Neutrophil (primary cell): ENCODE measurements at regions not wholly inside any gene's neighbourhood (a gene's known extent, or its start where the extent isn't known, plus 50 kb on each side); places are given as distances from the start of the nearest gene placed in this dataset.

ENCODE experiments used
- H3K27ac ChIP-seq: fragments of 200-600 bp; sonication (generic); 2 replicates; pipeline ENCODE4 v1.5.1; 2016; ENCODE audit warnings: mild to moderate bottlenecking, moderate library complexity
- H3K27me3 ChIP-seq: fragments of 200-600 bp; sonication (generic); 2 replicates; pipeline ENCODE4 v1.6.0; 2016; ENCODE audit warnings: mild to moderate bottlenecking
- H3K36me3 ChIP-seq: fragments of 200-600 bp; sonication (generic); 2 replicates; pipeline ENCODE4 v1.5.1; 2017
- H3K4me1 ChIP-seq, 2 experiments: fragments of 200-600 bp in 1 of 2; sonication (generic) in 1 of 2; 1 replicate in 1 of 2; 2 replicates in 1 of 2; pipeline versions ENCODE4 v1.5.1 to v1.6.1; 2013 to 2016; ENCODE audit warnings: low read depth in 1 of 2, low read length in 1 of 2, mild to moderate bottlenecking in 1 of 2, moderate library complexity in 1 of 2; ENCODE audit not compliant: control insufficient read depth in 1 of 2, insufficient read depth in 1 of 2
- H3K4me3 ChIP-seq, 2 experiments: fragments of 200-600 bp in 1 of 2; sonication (generic) in 1 of 2; 1 replicate in 1 of 2; 2 replicates in 1 of 2; pipeline ENCODE4 v1.5.1; 2013 to 2016; ENCODE audit warnings: low read depth in 1 of 2, low read length in 1 of 2, mild to moderate bottlenecking in 1 of 2, moderate library complexity in 1 of 2
- H3K9me3 ChIP-seq: fragments of 200-600 bp; sonication (generic); 2 replicates; pipeline ENCODE4 v1.5.1; 2016
- TF ChIP-seq, protein P1 (sequence below): fragments of 200-600 bp; sonication (generic); IDR thresholded peaks from 2 replicates; pipeline ENCODE4 v1.5.1; 2016; ENCODE audit warnings: antibody characterized with exemption

DNA sequence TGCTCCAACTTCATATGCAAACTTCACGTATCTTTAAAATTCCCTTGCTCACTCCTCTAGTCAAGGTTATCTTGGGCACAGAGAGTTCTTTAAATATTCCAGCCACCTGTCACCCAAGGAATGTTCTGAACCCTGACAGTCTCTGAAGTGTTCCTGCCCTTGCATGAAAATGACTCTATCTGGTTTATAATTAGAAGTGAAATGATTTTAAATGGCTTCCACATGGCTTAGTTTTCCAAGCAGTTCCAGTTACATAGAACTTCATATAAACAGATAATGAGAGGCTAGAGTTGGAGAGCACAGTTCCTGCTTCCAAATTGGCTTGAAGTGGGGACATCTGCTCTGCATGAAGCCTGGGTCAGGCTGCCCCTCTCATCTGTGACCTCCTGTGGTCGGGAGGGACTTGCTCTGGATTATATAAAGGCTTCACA is 81.9 kb downstream of the SLC4A3 start:
- H3K36me3 ChIP-seq, result no peaks in the 10 kb centered on the region
- no peak overlapping the region for H3K4me3 ChIP-seq
- H3K4me1 ChIP-seq, result no peaks in the 10 kb centered on the region
- peaks cover 41% of the 10 kb centered on the region for H3K27me3 ChIP-seq
- no peaks in the 10 kb centered on the region for H3K9me3 ChIP-seq
- no peak overlapping the region for H3K27ac ChIP-seq
- TF ChIP-seq, protein P1, sequence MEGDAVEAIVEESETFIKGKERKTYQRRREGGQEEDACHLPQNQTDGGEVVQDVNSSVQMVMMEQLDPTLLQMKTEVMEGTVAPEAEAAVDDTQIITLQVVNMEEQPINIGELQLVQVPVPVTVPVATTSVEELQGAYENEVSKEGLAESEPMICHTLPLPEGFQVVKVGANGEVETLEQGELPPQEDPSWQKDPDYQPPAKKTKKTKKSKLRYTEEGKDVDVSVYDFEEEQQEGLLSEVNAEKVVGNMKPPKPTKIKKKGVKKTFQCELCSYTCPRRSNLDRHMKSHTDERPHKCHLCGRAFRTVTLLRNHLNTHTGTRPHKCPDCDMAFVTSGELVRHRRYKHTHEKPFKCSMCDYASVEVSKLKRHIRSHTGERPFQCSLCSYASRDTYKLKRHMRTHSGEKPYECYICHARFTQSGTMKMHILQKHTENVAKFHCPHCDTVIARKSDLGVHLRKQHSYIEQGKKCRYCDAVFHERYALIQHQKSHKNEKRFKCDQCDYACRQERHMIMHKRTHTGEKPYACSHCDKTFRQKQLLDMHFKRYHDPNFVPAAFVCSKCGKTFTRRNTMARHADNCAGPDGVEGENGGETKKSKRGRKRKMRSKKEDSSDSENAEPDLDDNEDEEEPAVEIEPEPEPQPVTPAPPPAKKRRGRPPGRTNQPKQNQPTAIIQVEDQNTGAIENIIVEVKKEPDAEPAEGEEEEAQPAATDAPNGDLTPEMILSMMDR, result no peak

DNA sequence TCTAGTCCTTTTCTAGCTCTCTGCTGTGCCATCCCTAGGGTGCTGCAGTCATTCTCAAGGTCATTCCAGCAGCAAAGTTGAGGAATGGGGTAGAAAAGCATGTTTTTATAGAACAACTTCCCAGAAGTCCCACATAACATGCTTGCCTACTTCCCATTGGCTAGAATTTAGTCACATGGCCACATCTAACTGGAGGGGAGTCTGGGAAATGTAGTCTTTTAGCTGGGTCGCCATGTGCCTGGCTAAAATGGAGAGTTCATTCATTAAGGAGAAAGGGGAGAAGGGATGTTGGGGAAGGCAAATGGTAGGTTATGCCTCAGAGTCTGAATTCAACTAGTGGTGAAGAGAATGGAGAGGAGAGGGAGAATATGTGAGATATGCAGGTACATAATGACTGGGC is 85.7 kb downstream of the SLC4A3 start:
- H3K27me3 ChIP-seq, result peaks cover 14% of the 10 kb centered on the region
- TF ChIP-seq, protein P1, result no peak
- H3K4me3 ChIP-seq, result no peak overlapping the region
- H3K36me3 ChIP-seq, result no peaks in the 10 kb centered on the region
- no peaks in the 10 kb centered on the region for H3K9me3 ChIP-seq
- no peak overlapping the region for H3K27ac ChIP-seq
- H3K4me1 ChIP-seq, result peaks cover 13% of the 10 kb centered on the region in 2 experiments

DNA sequence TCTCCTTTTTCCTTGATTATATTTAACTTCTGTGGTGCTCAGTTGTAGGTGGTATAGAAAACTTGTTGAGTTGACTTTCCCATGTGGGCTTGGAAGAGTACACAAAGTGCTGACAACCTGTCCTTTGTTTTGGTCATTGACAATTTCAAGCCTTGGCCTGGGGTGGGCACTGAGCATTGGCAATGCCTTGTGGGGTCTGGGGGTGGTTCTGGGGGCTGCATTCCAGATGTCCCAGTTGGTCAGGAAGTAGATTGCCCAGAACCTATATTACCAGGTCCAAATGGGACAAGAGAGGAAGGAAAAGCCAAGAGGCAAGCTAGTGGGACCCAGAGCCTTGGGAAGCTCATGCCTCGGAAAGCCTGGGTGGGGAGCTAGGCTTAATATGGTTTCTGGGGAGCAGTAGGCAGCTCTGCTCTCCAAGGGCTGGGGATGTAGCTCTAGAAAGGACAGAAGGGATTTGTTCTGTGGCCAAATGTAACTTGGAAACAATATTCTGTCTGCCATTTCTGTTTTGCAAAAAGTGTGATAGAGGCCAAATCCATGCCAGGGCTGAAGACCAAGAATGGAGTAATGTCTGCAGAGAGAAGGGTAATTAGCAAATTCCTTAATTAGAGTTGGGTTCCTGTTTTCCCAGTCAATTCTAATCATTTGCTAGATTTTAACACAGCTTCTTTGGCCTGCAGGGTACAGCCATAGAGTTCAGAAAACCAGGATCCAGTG is 87.4 kb downstream of the SLC4A3 start:
- TF ChIP-seq, protein P1, result no peak
- Histone ChIP-seq H3K27me3 (peaks cover 8% of the 10 kb centered on the region), H3K27ac (no peak overlapping the region), H3K4me1 (peaks cover 29% of the 10 kb centered on the region in 2 experiments), H3K9me3 (no peaks in the 10 kb centered on the region), H3K36me3 (no peaks in the 10 kb centered on the region), H3K4me3 (no peak overlapping the region)

DNA sequence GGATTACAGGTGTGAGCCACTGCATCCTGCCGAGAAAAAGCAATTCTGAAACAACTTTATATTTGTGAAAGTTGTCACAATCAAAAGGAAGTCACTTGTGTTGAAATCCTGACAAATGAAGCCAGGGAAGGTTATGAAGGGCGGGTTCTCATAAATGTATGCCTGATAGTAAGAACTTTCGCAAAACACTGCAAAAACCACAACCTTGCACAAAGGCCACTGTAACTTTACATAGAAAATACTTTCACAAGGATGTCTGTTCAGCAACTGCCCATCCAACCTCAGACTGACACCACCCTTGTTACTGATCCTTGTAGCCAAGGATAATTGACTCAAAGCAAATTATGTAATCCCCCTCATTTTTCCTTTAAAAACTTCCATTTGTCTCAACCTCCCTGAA is 90.6 kb downstream of the SLC4A3 start:
- peak overlapping the region; percentile 72 for H3K27ac ChIP-seq
- TF ChIP-seq, protein P1, result no peak
- H3K27me3 ChIP-seq, result no peaks in the 10 kb centered on the region
- no peaks in the 10 kb centered on the region for H3K36me3 ChIP-seq
- H3K4me3 ChIP-seq, result peak overlapping the region; percentile 12 to 20
- H3K9me3 ChIP-seq, result no peaks in the 10 kb centered on the region
- H3K4me1 ChIP-seq, result peaks cover 29% of the 10 kb centered on the region in 2 experiments

DNA sequence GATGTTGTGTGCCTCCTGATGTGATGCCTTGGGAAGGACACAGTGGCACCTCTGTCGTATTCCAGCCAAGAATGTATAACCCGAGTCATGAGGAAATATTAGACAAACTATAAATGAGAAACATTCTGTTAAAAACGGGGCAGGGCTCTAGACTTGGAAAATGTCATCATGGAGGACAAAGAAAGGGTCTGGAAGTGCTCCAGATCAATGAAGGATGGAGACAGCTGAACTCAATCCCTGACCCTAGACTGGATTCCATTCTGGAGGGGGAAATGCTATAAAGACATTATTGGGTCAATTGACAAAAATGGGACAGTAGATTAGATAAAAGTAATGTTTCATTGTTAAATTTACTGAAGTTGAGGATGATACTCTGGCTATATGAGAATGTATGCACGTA is 92.1 kb downstream of the SLC4A3 start:
- H3K4me1 ChIP-seq, result peaks cover 36% of the 10 kb centered on the region in 2 experiments
- no peak overlapping the region for H3K27ac ChIP-seq
- no peaks in the 10 kb centered on the region for H3K27me3 ChIP-seq
- H3K36me3 ChIP-seq, result no peaks in the 10 kb centered on the region
- TF ChIP-seq, protein P1, result no peak
- H3K4me3 ChIP-seq, result no peak overlapping the region
- H3K9me3 ChIP-seq, result no peaks in the 10 kb centered on the region
